ENCODE measurements at regions not wholly inside any gene's neighbourhood (a gene's known extent, or its start where the extent isn't known, plus 50 kb on each side); places are given as distances from the start of the nearest gene placed in this dataset.

- H3K9me3 ChIP-seq, result no peaks in the 10 kb centered on the region
- in situ Hi-C loops (cut with MboI; ENCODE audit: low sequenced_read_pairs in 4 of 4), result no loop called here
- intact Hi-C loops (cut with DNase I; ENCODE audit: low total_unique reads), result no loop called here
Observed at GRCh38 chr1:195150768-195151167, 1457.5 kb downstream of the KCNT2 start.

GRCh38 chr1:195141294-195141693 is 1466.9 kb downstream of the KCNT2 start:
- no peak for DNase-seq
- TF ChIP-seq CTCF (IDR thresholded peaks at IDR 0.05 in 4 of 5, conservative IDR thresholded peaks at IDR 0.05 in 1 of 5), result no peak
- no peak for TF ChIP-seq POLR2A (IDR thresholded peaks at IDR 0.05)

More at GRCh38 chr1:195150768-195151167, 1457.5 kb downstream of the KCNT2 start:
- Histone ChIP-seq H3K4me3 (no peak overlapping the region), H3K27ac (no peak overlapping the region), H3K36me3 (no peaks in the 10 kb centered on the region), H3K4me1 (no peaks in the 10 kb centered on the region), H3K27me3 (no peaks in the 10 kb centered on the region)
- TF ChIP-seq POLR2A (IDR thresholded peaks at IDR 0.05) (no peak), CTCF (IDR thresholded peaks at IDR 0.05 in 4 of 5, conservative IDR thresholded peaks at IDR 0.05 in 1 of 5) (no peak)
- DNase-seq (no peak), ATAC-seq (no peak)

GRCh38 chr1:195130598-195130997 is 1477.6 kb downstream of the KCNT2 start:
- no peak for DNase-seq
- no peaks in the 10 kb centered on the region for H3K36me3 ChIP-seq
- H3K4me3 ChIP-seq, result no peak overlapping the region
- no peaks in the 10 kb centered on the region for H3K27me3 ChIP-seq
- no peak overlapping the region for H3K27ac ChIP-seq
- in situ Hi-C loops (cut with MboI; ENCODE audit: low sequenced_read_pairs in 4 of 4), result no loop called here
- no peaks in the 10 kb centered on the region for H3K9me3 ChIP-seq
- no peak for ATAC-seq
- TF ChIP-seq POLR2A (IDR thresholded peaks at IDR 0.05), result no peak
- no peak for TF ChIP-seq CTCF (IDR thresholded peaks at IDR 0.05 in 4 of 5, conservative IDR thresholded peaks at IDR 0.05 in 1 of 5)
- no peaks in the 10 kb centered on the region for H3K4me1 ChIP-seq
- intact Hi-C loops (cut with DNase I; ENCODE audit: low total_unique reads), result no loop called here

More at GRCh38 chr1:195141294-195141693, 1466.9 kb downstream of the KCNT2 start:
- Histone ChIP-seq H3K9me3 (no peaks in the 10 kb centered on the region), H3K36me3 (no peaks in the 10 kb centered on the region), H3K27me3 (no peaks in the 10 kb centered on the region), H3K4me3 (no peak overlapping the region), H3K27ac (no peak overlapping the region), H3K4me1 (no peaks in the 10 kb centered on the region)
- ATAC-seq, result no peak
- intact Hi-C loops (cut with DNase I; ENCODE audit: low total_unique reads), result no loop called here
- in situ Hi-C loops (cut with MboI; ENCODE audit: low sequenced_read_pairs in 4 of 4), result no loop called here

GRCh38 chr1:195122497-195122896 is 1485.7 kb downstream of the KCNT2 start:
- no peaks in the 10 kb centered on the region for H3K9me3 ChIP-seq
- in situ Hi-C loops (cut with MboI; ENCODE audit: low sequenced_read_pairs in 4 of 4) (no loop called here), intact Hi-C loops (cut with DNase I; ENCODE audit: low total_unique reads) (no loop called here)
- H3K27me3 ChIP-seq, result no peaks in the 10 kb centered on the region
- TF ChIP-seq POLR2A (IDR thresholded peaks at IDR 0.05) (no peak), CTCF (IDR thresholded peaks at IDR 0.05 in 4 of 5, conservative IDR thresholded peaks at IDR 0.05 in 1 of 5) (no peak)
- H3K36me3 ChIP-seq, result no peaks in the 10 kb centered on the region
- H3K4me1 ChIP-seq, result no peaks in the 10 kb centered on the region
- no peak overlapping the region for H3K27ac ChIP-seq
- ATAC-seq (no peak), DNase-seq (no peak)
- no peak overlapping the region for H3K4me3 ChIP-seq

- no peak overlapping the region for H3K4me3 ChIP-seq
- no peak overlapping the region for H3K27ac ChIP-seq
- in situ Hi-C loops (cut with MboI; ENCODE audit: low sequenced_read_pairs in 4 of 4), result no loop called here
- no peaks in the 10 kb centered on the region for H3K9me3 ChIP-seq
- TF ChIP-seq CTCF (IDR thresholded peaks at IDR 0.05 in 4 of 5, conservative IDR thresholded peaks at IDR 0.05 in 1 of 5) (no peak), POLR2A (IDR thresholded peaks at IDR 0.05) (no peak)
- H3K4me1 ChIP-seq, result no peaks in the 10 kb centered on the region
- intact Hi-C loops (cut with DNase I; ENCODE audit: low total_unique reads), result no loop called here
- H3K36me3 ChIP-seq, result no peaks in the 10 kb centered on the region
- DNase-seq, result no peak
- H3K27me3 ChIP-seq, result no peaks in the 10 kb centered on the region
- no peak for ATAC-seq
Observed at GRCh38 chr1:195113471-195113870, 1494.8 kb downstream of the KCNT2 start.
